Progenitor cell of endocrine pancreas (in vitro differentiated cells): ENCODE measurements at regions not wholly inside any gene's neighbourhood (a gene's known extent, or its start where the extent isn't known, plus 50 kb on each side); places are given as distances from the start of the nearest gene placed in this dataset.

Experiments used
- DNase-seq: peaks from one replicate; pipeline ENCODE4 v3.0.0; 2021; ENCODE audit warnings: low spot score; ENCODE audit not compliant: unreplicated experiment
- H3K27ac Mint-ChIP-seq: 2 replicates; pipeline ENCODE4 v1.8.0; 2021; ENCODE audit warnings: mild to moderate bottlenecking, moderate library complexity, mixed read lengths
- H3K27me3 Mint-ChIP-seq: 2 replicates; pipeline ENCODE4 v1.8.0; 2021; ENCODE audit warnings: mixed read lengths
- H3K36me3 Mint-ChIP-seq: 2 replicates; pipeline ENCODE4 v1.8.0; 2022; ENCODE audit warnings: mixed read lengths; ENCODE audit not compliant: insufficient read depth
- H3K4me1 Mint-ChIP-seq: 2 replicates; pipeline ENCODE4 v1.8.0; 2021; ENCODE audit warnings: low read depth, mixed read lengths
- H3K4me3 Mint-ChIP-seq: 2 replicates; pipeline ENCODE4 v1.8.0; 2021; ENCODE audit warnings: low read depth, mild to moderate bottlenecking, moderate library complexity, mixed read lengths
- H3K9me3 Mint-ChIP-seq: 2 replicates; pipeline ENCODE4 v1.8.0; 2021; ENCODE audit warnings: low read depth, mixed read lengths
- CTCF ChIP-seq: fragments of 200-600 bp; sonication (generic); IDR thresholded peaks from one replicate; pipeline ENCODE4 v1.5.0; 2021; ENCODE audit warnings: antibody characterized with exemption, mild to moderate bottlenecking; ENCODE audit not compliant: unreplicated experiment

DNA sequence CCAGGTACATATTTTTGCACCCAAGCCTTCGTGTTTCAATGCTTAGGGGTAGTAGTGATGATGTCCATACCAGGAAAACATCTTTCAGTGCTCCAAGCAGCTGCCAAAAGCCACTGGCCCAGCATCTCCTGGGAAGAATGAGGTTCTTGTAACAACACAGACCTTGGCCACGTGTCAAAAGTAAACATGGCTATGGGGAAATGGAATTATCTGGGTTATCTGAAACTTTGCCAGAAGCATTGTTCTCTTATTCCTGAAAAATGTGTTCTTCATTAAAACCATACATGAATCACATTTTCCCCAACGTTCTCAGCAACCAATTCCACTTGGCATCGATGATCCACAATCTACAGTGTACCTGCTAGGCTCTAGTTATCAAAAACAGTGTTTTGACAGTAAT is 524.2 kb upstream of the EEF2KMT start:
- Mint-ChIP-seq H3K36me3 (no peaks in the 10 kb centered on the region), H3K9me3 (peaks cover 3% of the 10 kb centered on the region), H3K4me1 (peaks cover 1% of the 10 kb centered on the region), H3K27me3 (peaks cover 24% of the 10 kb centered on the region), H3K4me3 (no peak overlapping the region), H3K27ac (no peak overlapping the region)
- TF ChIP-seq CTCF = no peak
- no peak for DNase-seq

GRCh38 chr16:5619304-5619703 is 521.7 kb upstream of the EEF2KMT start:
- H3K9me3 Mint-ChIP-seq = peaks cover 3% of the 10 kb centered on the region
- peaks cover 38% of the 10 kb centered on the region for H3K27me3 Mint-ChIP-seq
- H3K4me1 Mint-ChIP-seq = peaks cover 1% of the 10 kb centered on the region
- TF ChIP-seq CTCF = no peak
- H3K27ac Mint-ChIP-seq = no peak overlapping the region
- no peak for DNase-seq
- H3K36me3 Mint-ChIP-seq = no peaks in the 10 kb centered on the region
- H3K4me3 Mint-ChIP-seq = no peak overlapping the region

- H3K27me3 Mint-ChIP-seq = peaks cover 48% of the 10 kb centered on the region
- no peaks in the 10 kb centered on the region for H3K9me3 Mint-ChIP-seq
- no peak for DNase-seq
- no peaks in the 10 kb centered on the region for H3K4me1 Mint-ChIP-seq
- no peak for TF ChIP-seq CTCF
- no peak overlapping the region for H3K27ac Mint-ChIP-seq
- no peaks in the 10 kb centered on the region for H3K36me3 Mint-ChIP-seq
- H3K4me3 Mint-ChIP-seq = no peak overlapping the region
These were observed 519.2 kb upstream of the EEF2KMT start for GRCh38 chr16:5616841-5617240.

DNA sequence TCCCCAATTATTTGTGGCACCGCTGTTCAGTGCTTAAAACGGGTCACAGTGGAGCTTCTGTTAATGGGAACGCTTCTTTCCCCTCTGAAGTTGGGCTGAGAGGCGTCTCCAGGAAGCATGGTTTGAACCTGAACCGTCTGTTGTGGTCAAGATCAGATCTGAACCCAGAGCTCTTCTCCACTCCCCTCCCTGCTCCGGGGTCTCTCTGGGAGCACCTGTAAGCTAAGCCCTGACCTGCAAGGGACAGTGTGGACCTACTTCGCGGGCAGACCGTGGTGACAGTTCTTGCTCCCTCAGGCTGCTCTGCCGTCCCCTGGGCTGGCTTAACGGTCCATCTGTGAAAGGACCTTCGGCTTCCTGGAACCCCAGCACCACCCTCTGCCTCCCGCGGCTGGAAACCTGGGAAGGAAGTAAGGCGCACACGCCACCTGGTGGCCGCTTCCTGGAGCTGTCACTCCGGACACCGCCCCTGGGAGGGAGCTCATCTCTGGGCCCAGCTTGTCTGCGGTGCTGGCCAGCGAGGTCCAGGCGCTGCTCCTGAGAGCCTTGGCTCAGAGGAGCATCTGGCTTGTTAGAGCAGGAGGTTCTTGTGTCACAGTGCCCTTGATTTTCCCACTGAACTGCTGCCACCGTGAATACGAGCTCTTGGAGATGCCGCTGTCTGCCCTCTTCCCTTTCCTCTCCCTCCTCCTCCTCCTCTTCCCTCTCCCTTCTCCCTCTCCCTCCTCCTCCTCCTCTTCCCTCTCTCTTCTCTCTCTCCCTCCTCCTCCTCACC is 518.5 kb upstream of the EEF2KMT start:
- no peak overlapping the region for H3K27ac Mint-ChIP-seq
- H3K9me3 Mint-ChIP-seq = no peaks in the 10 kb centered on the region
- no peaks in the 10 kb centered on the region for H3K36me3 Mint-ChIP-seq
- H3K4me3 Mint-ChIP-seq = no peak overlapping the region
- TF ChIP-seq CTCF = peak; percentile 95
- H3K27me3 Mint-ChIP-seq = peaks cover 51% of the 10 kb centered on the region
- peak; percentile 63 for DNase-seq
- H3K4me1 Mint-ChIP-seq = no peaks in the 10 kb centered on the region

DNA sequence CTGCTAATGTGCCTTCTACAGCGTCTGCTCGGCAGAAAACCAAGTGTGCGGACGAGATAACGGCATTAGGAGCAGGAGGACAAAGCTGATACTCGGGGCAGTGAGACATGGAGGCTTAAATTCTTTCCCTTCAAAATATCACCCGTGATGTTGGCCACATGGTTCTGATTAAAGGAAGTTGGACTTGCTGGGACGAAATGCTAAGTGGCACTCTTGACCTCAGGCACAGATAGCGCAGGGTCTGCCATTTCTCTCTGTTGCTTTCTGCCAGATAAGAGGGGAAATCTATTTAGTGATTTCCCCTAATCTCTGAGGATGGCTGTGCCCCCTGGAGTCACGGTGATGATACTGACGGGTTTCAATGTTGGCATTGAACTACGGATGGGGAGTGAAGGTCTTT is 509.6 kb upstream of the EEF2KMT start:
- no peaks in the 10 kb centered on the region for H3K9me3 Mint-ChIP-seq
- no peak overlapping the region for H3K27ac Mint-ChIP-seq
- no peak overlapping the region for H3K4me3 Mint-ChIP-seq
- H3K27me3 Mint-ChIP-seq = peaks cover 12% of the 10 kb centered on the region
- no peaks in the 10 kb centered on the region for H3K4me1 Mint-ChIP-seq
- H3K36me3 Mint-ChIP-seq = no peaks in the 10 kb centered on the region
- DNase-seq = no peak
- no peak for TF ChIP-seq CTCF
